HG02973 (cell line): ENCODE measurements at regions not wholly inside any gene's neighbourhood (a gene's known extent, or its start where the extent isn't known, plus 50 kb on each side); places are given as distances from the start of the nearest gene placed in this dataset.

Experiments
- ATAC-seq: cut with Tn5 transposase; IDR thresholded peaks from one replicate; pipeline ENCODE4 v1.9.1; 2021; ENCODE audit warnings: moderate library complexity; ENCODE audit not compliant: unreplicated experiment

GRCh38 chr5:116658830-116659229 is 84.2 kb upstream of the SEMA6A start:
- ATAC-seq = no peak

- ATAC-seq = no peak
Measured at GRCh38 chr5:116658141-116658540, 83.5 kb upstream of the SEMA6A start.

- ATAC-seq = no peak
Measured at GRCh38 chr5:116655431-116655830, 80.8 kb upstream of the SEMA6A start.

GRCh38 chr5:116654925-116655324 is 80.3 kb upstream of the SEMA6A start:
- ATAC-seq = no peak

- no peak for ATAC-seq
Measured at GRCh38 chr5:116652903-116653302, 78.3 kb upstream of the SEMA6A start.

- ATAC-seq = no peak
Measured at GRCh38 chr5:116652196-116652729, 77.6 kb upstream of the SEMA6A start.

- no peak for ATAC-seq
Measured at GRCh38 chr5:116651653-116652052, 77.0 kb upstream of the SEMA6A start.

- ATAC-seq = no peak
Measured at GRCh38 chr5:116650964-116651363, 76.3 kb upstream of the SEMA6A start.

- no peak for ATAC-seq
Measured at GRCh38 chr5:116650544-116650943, 75.9 kb upstream of the SEMA6A start.

- ATAC-seq = no peak
Measured at GRCh38 chr5:116646611-116647289, 72.1 kb upstream of the SEMA6A start.

GRCh38 chr5:116645627-116646026 is 71.0 kb upstream of the SEMA6A start:
- peak; percentile 79 for ATAC-seq

- no peak for ATAC-seq
Measured at GRCh38 chr5:116640236-116640635, 65.6 kb upstream of the SEMA6A start.

- no peak for ATAC-seq
Measured at GRCh38 chr5:116637149-116637740, 62.6 kb upstream of the SEMA6A start.

GRCh38 chr5:116632890-116633289 is 58.3 kb upstream of the SEMA6A start:
- no peak for ATAC-seq

- ATAC-seq = no peak
Measured at GRCh38 chr5:116631147-116631546, 56.5 kb upstream of the SEMA6A start.

- ATAC-seq = no peak
Measured at GRCh38 chr5:116629168-116629567, 54.5 kb upstream of the SEMA6A start.

- peak; percentile 93 for ATAC-seq
Measured at GRCh38 chr5:116626945-116627679, 52.5 kb upstream of the SEMA6A start.

- ATAC-seq = no peak
Measured at GRCh38 chr5:116626272-116626723, 51.7 kb upstream of the SEMA6A start.
